H1 (cell line): ENCODE measurements at regions not wholly inside any gene's neighbourhood (a gene's known extent, or its start where the extent isn't known, plus 50 kb on each side); places are given as distances from the start of the nearest gene placed in this dataset.

Source experiments
- E2F6 ChIP-seq: IDR thresholded peaks from 2 replicates; pipeline ENCODE4 v1.6.1; 2012; ENCODE audit warnings: inconsistent platforms

- TF ChIP-seq E2F6: peak; percentile 51; the same call in 1 of the 2 replicates
Measured at GRCh38 chrX:65406532-65406931, 128.1 kb downstream of the LAS1L start (continued).
